GM19239 (cell line): ENCODE measurements at regions not wholly inside any gene's neighbourhood (a gene's known extent, or its start where the extent isn't known, plus 50 kb on each side); places are given as distances from the start of the nearest gene placed in this dataset.

Experiments
- DNase-seq: peaks from one replicate; pipeline ENCODE4 v3.0.0; 2011; ENCODE audit warnings: low spot score; ENCODE audit not compliant: insufficient read length
- FAIRE-seq: peaks from 2 replicates; lab custom pipeline; 2011; peaks lifted over from hg19 to GRCh38; lab: Jason Lieb, UNC

DNA sequence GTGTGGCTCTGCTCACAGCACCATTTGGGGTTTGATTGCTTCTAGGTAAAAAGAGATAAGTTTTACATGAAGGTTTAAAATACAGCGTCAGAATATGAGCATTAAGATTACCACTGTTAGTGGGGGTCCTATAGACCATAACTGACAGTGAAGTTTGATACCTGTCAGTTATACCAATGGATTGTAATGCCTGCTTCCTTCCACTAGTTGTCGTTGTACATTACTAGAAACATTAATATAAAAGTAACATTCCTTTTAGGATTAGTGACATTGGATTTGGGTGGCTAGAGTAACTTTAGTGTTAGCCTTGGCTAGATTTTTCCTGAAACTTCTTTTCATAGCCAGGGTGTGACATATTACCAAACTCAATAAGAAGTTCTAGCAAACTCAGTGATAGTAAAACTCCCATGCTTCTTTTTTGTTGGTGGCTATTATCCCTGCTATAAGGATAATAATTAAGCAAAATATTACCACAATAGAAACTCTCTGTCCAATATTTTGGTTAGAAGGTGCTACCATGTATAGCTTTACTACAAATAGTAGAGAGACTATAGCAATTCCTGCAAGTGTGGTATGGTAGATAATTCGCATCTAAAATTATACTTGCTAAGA is 57.1 kb downstream of the FAM181B start:
- DNase-seq: no peak
- FAIRE-seq: no peak

DNA sequence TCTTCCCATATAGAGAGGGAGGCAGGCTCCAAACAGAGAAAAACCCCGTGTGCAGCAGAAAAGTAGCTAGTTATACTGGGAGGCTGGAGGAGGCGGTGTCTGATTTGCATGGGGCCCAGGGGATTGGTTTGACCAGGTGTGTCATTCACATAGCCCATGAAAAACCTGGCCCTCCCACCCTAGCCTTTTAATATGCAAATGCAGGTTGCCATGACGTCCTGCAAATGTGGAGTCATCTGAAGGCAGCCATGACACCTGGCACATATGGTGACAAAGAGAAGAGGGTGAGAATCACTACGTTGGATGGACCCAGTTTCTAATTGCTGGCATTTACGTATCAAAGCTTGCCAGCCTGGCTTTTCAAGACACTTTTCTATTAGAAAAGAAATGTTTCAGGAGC is 57.8 kb downstream of the FAM181B start:
- FAIRE-seq (no peak), DNase-seq (no peak)

- DNase-seq (no peak), FAIRE-seq (no peak)
Observed at GRCh38 chr11:82673631-82674030, 60.0 kb downstream of the FAM181B start.

DNA sequence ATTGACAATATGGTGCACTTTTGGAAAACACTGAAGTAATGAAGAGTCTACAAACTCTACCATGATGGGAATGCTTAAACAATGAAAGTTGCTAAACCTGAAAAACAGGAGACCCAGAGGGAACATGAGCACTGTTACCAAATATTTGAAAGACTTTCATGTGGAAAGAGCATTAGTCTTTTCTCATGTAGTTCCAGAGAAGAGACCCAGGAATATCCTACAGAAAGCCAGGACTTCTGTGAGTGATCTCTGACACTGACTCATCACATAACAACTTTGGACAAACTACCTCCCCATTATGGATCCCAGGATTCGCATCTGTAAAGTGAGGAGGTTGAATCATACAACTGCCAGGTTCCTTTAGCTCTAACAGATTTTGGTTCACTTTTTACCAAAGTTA is 62.2 kb downstream of the FAM181B start:
- no peak for FAIRE-seq
- no peak for DNase-seq

- FAIRE-seq: no peak
- no peak for DNase-seq
Observed at GRCh38 chr11:82663535-82663934, 70.1 kb downstream of the FAM181B start.

GRCh38 chr11:82653752-82654151 is 79.9 kb downstream of the FAM181B start:
- no peak for FAIRE-seq
- DNase-seq: no peak

DNA sequence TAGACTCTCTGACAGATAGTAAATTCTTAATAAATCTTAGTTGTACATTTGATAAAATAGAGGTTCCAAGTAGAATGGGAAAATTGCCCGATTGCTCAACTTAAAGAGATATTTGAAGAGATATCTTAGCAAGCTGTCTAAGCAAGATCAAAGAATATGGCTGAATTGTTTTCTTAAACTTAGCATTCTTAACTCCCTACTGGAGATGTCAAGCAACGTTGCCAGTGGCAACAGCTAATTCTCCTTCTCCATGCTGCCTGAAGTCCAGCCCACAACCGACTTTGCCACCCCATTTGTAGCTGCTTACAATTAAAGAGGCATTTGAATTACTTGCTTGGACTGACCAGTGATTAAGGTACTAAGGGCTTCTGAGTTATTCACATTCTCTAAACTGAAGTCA is 94.4 kb downstream of the FAM181B start:
- FAIRE-seq: no peak
- DNase-seq: no peak

DNA sequence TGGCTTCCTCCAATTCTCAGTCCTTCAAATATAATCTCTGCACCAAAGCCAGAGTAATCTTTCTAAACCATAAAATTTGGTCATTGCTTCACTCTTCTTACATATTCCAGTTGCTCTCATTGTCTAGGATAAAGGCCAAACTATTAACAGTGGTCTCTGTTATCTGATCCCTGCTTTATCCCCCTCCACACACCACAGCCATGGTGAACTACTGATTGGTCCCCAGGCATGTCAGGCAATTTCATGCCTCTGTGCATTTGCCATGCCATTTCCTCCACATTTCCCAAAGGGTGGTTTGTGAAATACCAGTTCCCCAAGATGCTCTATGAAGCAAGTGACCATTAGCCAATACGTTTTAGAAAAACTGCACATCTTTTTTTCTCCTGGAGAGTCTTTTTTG is 97.0 kb downstream of the FAM181B start:
- FAIRE-seq (no peak), DNase-seq (no peak)

DNA sequence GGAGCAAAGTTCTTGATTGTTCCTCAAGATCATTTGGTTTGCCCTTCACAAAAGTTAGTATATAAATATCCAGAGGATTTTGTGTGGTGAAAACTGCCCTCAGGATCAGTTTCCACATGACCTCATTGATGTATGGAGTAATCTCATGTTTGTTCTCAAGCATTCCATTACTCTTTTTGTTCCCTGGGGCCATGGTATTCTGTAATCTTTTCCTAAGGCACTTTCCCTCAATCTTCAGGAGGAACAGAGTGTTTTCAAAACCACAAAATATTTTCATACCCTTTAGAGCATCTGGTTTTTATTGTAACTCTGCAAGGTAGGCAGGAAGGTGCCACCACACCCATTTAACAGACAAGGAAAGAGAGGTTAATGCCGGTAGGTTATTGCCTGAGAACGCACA is 99.6 kb downstream of the FAM181B start:
- DNase-seq: no peak
- FAIRE-seq: no peak

DNA sequence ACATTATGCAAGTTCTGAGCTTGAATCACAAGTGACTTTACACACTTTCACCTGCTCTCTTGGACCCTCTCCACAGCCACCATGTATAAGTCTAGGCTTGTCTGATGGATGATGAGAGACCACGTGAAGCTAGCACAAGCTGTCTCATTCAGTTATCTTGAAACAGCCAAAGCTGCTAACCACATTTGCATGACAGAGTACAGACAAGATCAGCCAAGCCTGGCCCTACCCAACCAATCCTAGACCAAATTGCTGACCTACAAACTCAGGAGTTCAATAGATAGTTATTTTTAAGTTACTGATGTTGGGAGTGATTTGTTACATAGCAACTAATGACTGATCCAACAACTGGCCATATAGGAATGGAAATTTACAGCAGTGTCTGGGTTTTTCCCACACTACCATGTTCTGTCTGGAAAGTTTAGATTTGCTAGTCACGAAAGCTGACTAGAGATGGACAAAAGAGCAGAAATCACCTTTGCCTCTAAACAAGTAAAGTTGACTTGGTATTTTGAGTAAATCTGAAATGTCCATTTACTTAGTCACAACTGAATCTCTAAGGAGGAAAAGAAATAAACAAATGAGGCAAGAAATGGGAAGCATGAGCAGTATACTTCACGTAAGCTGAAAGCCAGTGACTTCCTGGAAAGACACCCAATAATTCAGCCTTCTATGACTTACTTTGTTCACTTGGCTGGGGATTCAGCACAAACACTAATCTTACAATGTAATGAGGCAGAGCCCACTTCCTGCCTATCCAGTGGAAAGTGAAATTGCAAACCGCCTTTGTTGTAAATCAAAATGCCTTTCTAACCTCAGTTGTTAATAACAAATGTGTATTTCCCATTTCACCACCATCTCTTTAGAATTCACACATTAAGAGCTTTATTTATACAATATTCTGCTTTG is 101.7 kb downstream of the FAM181B start:
- FAIRE-seq (peak; percentile 80), DNase-seq (peak; percentile 4)

DNA sequence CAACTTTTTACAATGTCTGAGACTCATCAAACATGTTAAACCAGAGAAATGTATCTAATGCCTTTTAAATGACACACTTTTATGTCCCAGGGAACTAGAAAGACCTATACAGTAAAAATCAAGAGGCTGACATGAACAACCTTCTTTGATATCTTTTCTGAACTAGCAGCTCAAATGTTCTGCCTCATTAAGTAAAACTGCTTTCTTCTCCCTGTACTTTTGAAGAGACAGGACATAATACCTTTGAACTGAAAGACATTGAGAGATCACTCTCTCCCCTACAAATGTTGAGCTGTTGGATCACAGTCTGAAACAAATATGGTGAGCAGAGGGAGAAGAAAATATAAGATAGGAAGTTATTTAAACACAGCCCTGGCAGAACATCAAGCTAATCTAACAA is 123.0 kb downstream of the FAM181B start:
- no peak for DNase-seq
- no peak for FAIRE-seq

GRCh38 chr11:82606738-82607137 is 126.9 kb downstream of the FAM181B start:
- FAIRE-seq (no peak), DNase-seq (no peak)

DNA sequence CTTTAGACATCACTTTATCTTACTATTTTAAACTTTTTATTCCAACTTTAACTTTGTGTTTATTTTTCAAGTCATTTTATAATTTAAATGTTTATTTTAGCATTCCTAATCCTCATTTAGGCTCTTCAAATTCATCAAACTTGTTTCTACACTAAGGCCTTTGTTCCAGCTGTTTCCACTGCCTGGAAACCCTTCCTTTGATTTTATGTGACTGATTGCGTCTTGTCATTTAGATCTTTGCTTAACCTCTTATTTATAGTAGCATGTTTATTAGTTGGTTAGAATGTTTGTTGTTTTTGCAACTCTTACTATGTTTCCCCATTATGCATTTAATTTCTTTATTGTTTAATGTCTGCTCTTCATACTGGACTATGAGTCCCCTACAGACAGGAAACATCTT is 132.0 kb downstream of the FAM181B start:
- FAIRE-seq (no peak), DNase-seq (no peak)

DNA sequence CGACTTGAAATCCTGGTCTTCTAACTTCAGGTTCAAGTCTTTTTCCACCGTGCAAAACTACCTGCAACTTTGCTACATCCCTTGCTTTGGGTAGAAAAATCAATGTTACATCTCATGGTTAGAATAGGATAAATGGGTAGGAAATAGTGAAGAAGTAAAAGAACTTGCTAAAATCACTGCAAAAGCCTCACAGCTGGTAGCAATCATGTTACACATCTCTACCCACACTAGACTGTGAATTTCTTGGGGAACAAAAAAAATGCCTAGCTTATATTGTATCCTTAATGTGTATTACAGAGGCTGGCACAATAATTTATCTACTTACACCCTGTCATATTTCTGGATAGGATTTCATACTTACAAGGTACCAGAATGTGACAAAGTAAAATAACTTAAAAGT is 133.8 kb downstream of the FAM181B start:
- DNase-seq (no peak), FAIRE-seq (no peak)

DNA sequence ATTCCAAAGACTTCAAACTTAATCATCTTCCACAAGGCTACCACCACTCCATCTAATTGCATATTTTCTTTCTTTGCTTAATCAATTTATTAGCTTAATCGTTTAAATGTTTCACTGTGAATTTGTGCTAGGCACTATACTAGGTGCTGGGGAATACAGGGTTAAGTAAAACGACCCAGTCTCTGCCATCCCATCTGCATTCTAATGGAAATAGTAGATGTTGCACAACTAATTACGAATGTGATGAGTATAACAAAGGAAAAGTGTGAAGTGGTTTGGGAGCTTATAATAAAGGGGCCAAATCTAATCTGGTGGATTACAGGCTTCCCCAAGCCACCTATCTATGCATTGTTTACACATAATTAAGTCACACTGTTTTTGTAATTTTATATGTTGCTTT is 147.1 kb downstream of the FAM181B start:
- no peak for DNase-seq
- FAIRE-seq: no peak

- DNase-seq (no peak), FAIRE-seq (no peak)
Observed at GRCh38 chr11:82577246-82577645, 156.4 kb downstream of the FAM181B start.

- no peak for DNase-seq
- FAIRE-seq: no peak
Observed at GRCh38 chr11:82560836-82561235, 172.8 kb downstream of the FAM181B start.

DNA sequence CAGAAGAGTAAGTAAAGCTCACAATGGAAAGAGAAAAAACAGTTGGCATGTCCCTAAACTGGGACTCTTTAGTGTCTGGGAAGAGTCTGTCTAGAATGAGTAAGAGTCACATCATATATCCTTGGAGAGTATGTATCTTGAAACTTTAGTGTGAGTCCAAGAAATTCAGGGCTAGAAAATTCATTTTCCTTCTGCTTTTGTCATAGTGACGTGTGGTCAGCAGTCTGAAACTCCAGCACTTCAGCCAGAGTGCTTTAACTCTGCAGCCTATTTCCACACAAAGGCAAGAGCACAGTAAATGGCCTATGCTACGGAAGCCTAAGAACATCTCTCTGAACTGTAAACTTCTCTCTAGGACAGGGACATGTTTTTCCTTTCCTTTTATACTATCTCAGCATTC is 174.1 kb downstream of the FAM181B start:
- DNase-seq (no peak), FAIRE-seq (no peak)

DNA sequence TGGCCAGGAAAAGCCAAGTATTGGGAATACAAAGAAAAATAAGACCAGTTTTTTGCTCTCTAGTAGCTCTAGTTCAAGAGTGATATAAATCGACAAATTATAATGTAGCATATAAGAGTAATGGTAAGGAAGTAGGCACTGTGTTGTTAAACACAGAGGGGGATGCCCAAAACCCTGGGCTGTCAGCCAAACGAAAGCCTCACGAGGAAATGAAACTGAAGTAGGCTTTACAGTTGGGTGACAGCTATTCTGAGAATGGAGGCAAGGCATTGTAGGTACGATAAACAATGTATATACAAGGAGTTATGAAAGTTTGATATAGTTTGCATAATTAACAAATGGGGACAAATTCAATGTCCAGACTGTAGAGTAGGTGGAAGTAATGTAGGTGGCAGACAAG is 176.4 kb downstream of the FAM181B start:
- DNase-seq (peak; percentile 3), FAIRE-seq (peak; percentile 75)

GRCh38 chr11:82556210-82556609 is 177.5 kb downstream of the FAM181B start:
- no peak for FAIRE-seq
- no peak for DNase-seq

GRCh38 chr11:82546661-82547557 is 186.8 kb downstream of the FAM181B start:
- DNase-seq (no peak), FAIRE-seq (no peak)
